Nephron (organoid): ENCODE measurements at regions not wholly inside any gene's neighbourhood (a gene's known extent, or its start where the extent isn't known, plus 50 kb on each side); places are given as distances from the start of the nearest gene placed in this dataset.

Experiments
- H3K27ac Mint-ChIP-seq, 3 experiments: 2 replicates each; pipeline ENCODE4 v1.8.0; 2020; ENCODE audit warnings: mixed read lengths in 3 of 3, mild to moderate bottlenecking in 2 of 3, moderate library complexity in 1 of 3
- H3K27me3 Mint-ChIP-seq: 2 replicates; pipeline ENCODE4 v1.8.0; 2021; ENCODE audit warnings: low read depth, mild to moderate bottlenecking, moderate library complexity, mixed read lengths
- H3K36me3 Mint-ChIP-seq: 2 replicates; pipeline ENCODE4 v1.8.0; 2020; ENCODE audit warnings: low read depth, mixed read lengths
- H3K4me1 Mint-ChIP-seq: 2 replicates; pipeline ENCODE4 v1.8.0; 2020; ENCODE audit warnings: mixed read lengths
- H3K4me3 Mint-ChIP-seq, 3 experiments: 2 replicates each; pipeline ENCODE4 v1.8.0; 2020; ENCODE audit warnings: mild to moderate bottlenecking in 3 of 3, mixed read lengths in 3 of 3, moderate library complexity in 2 of 3
- H3K9me3 Mint-ChIP-seq: 2 replicates; pipeline ENCODE4 v1.8.0; 2020; ENCODE audit warnings: mixed read lengths
- TF ChIP-seq, protein P1 (sequence below), 3 experiments: fragments of 200-600 bp; sonication (generic); IDR thresholded peaks; one replicate each; pipeline ENCODE4 v1.5.0; 2021; ENCODE audit warnings: antibody characterized with exemption in 3 of 3; ENCODE audit not compliant: unreplicated experiment in 3 of 3

DNA sequence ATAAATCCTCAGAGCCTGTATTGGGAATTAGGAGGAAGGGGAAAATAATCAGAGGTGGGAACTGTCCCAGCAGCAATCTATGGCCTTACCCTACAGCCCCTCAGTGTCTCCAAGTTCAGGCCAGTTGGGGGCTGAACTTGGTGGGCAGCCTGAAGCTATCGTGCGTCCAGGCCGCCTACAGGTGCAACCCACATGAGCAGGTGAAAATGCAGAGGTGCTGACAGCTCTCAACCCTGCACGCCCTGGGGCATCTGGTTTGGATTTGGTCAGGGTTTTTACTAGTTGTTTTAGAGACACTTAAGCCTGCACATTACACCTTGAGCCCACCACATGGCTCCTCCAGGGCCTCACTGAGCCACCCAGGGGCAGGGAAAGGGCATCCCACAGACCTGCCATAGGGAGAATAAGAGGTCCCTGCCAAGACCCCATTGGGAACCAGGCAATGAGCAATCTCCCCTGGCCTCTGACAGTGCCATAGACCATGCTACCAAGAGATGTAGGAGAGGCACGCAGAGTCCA, 209.5 kb downstream of the FOXD2 start:
- Mint-ChIP-seq H3K36me3 (no peaks in the 10 kb centered on the region), H3K9me3 (no peaks in the 10 kb centered on the region), H3K4me1 (peaks cover 61% of the 10 kb centered on the region), H3K27me3 (peaks cover 44% of the 10 kb centered on the region), H3K27ac (peak overlapping the region in 1 of 3 experiments; percentile 37), H3K4me3 (no peak overlapping the region)
- TF ChIP-seq, protein P1, sequence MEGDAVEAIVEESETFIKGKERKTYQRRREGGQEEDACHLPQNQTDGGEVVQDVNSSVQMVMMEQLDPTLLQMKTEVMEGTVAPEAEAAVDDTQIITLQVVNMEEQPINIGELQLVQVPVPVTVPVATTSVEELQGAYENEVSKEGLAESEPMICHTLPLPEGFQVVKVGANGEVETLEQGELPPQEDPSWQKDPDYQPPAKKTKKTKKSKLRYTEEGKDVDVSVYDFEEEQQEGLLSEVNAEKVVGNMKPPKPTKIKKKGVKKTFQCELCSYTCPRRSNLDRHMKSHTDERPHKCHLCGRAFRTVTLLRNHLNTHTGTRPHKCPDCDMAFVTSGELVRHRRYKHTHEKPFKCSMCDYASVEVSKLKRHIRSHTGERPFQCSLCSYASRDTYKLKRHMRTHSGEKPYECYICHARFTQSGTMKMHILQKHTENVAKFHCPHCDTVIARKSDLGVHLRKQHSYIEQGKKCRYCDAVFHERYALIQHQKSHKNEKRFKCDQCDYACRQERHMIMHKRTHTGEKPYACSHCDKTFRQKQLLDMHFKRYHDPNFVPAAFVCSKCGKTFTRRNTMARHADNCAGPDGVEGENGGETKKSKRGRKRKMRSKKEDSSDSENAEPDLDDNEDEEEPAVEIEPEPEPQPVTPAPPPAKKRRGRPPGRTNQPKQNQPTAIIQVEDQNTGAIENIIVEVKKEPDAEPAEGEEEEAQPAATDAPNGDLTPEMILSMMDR (IDR thresholded peaks at IDR 0.05; ENCODE audit: unreplicated experiment in 3 of 3) = no peak

DNA sequence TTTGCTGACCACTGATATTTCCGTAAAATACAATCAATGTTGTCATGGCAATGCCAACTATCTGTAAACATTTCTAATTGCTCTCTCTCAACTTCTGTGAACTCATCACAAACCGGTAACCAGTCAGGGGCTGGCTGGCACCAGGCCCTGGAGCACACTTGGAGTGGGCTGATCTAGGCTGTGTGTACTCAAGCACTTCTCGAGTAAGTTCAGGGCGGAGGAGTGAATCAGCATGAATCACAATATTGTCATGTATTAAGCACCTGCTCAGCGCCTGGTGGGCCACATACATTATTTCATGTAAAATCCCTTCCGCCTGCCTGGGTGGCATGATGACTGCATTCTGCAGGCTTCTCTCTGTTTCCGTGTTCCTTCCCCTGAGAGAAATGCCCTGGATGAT, 212.4 kb downstream of the FOXD2 start:
- H3K4me1 Mint-ChIP-seq = peaks cover 46% of the 10 kb centered on the region
- H3K27me3 Mint-ChIP-seq = peaks cover 39% of the 10 kb centered on the region
- TF ChIP-seq, protein P1 (IDR thresholded peaks at IDR 0.05; ENCODE audit: unreplicated experiment in 3 of 3) = no peak
- H3K36me3 Mint-ChIP-seq = no peaks in the 10 kb centered on the region
- peak overlapping the region; percentile 69 to 93 (median 91) for H3K27ac Mint-ChIP-seq
- H3K9me3 Mint-ChIP-seq = no peaks in the 10 kb centered on the region
- peak overlapping the region in 1 of 3 experiments; percentile 35 for H3K4me3 Mint-ChIP-seq

DNA sequence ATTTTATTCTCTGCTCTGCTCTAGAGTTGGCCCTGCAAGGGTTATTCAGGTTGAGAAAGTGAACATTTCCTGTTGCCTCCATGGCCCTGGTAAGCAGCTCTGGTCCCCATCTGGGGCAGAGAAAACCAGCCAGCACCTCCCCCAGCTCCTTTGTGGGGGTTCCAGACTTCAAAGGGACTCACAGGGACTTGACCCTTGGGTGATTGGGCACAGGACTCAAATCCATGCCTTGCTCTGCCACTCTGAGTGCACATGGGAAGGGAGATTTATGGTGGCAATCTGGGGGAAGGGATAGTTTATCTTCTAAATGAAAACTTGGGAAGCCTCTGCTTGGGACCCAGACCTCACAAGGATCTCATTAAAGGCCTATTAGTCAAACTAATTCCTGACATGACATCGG, 212.8 kb downstream of the FOXD2 start:
- Mint-ChIP-seq H3K4me3 (no peak overlapping the region), H3K36me3 (no peaks in the 10 kb centered on the region), H3K4me1 (peaks cover 42% of the 10 kb centered on the region), H3K27ac (peak overlapping the region; percentile 69 to 93 (median 91)), H3K9me3 (no peaks in the 10 kb centered on the region), H3K27me3 (peaks cover 36% of the 10 kb centered on the region)
- TF ChIP-seq, protein P1 (IDR thresholded peaks at IDR 0.05; ENCODE audit: unreplicated experiment in 3 of 3) = no peak

DNA sequence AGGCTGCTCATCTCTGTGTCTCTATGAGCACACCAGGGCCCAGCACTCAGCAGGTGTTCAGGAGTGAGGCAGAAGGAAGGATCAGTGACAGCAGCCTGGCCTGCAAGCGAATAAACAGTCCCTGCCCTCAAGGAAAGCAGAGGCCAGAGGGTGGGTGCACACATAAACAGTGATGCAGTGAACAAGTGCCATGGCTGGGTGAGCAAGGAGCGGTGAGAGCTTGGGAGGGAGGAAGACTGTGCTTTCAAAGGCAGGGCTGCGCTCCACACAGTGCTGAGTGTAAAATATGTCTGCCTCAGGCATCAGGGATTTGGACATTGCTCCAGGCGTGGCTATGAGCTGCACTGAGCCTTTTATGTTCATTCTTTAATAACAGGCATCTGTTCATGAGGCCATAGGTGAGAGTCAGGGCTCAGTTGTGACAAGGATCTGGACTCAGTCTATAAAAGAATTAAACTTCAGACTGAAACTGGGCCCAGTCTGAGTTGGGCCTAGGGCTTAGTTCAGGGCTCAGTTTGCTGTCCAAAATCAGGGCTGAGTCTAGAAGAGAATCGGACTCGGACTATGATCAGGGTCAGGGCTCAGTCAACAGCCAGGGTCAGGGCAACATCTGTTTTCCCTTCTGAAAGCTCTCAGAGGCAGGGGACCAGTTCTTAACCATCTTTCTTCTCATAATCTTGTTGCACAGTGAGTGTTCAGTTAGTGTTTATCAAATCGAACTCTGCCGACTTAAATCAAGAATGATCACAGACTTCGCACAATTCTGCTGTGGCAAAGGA, 213.7 kb downstream of the FOXD2 start:
- peaks cover 35% of the 10 kb centered on the region for H3K27me3 Mint-ChIP-seq
- no peak overlapping the region for H3K4me3 Mint-ChIP-seq
- peak overlapping the region; percentile 69 to 93 (median 91) for H3K27ac Mint-ChIP-seq
- H3K36me3 Mint-ChIP-seq = no peaks in the 10 kb centered on the region
- peaks cover 43% of the 10 kb centered on the region for H3K4me1 Mint-ChIP-seq
- no peaks in the 10 kb centered on the region for H3K9me3 Mint-ChIP-seq
- TF ChIP-seq, protein P1 (IDR thresholded peaks at IDR 0.05; ENCODE audit: unreplicated experiment in 3 of 3) = no peak

DNA sequence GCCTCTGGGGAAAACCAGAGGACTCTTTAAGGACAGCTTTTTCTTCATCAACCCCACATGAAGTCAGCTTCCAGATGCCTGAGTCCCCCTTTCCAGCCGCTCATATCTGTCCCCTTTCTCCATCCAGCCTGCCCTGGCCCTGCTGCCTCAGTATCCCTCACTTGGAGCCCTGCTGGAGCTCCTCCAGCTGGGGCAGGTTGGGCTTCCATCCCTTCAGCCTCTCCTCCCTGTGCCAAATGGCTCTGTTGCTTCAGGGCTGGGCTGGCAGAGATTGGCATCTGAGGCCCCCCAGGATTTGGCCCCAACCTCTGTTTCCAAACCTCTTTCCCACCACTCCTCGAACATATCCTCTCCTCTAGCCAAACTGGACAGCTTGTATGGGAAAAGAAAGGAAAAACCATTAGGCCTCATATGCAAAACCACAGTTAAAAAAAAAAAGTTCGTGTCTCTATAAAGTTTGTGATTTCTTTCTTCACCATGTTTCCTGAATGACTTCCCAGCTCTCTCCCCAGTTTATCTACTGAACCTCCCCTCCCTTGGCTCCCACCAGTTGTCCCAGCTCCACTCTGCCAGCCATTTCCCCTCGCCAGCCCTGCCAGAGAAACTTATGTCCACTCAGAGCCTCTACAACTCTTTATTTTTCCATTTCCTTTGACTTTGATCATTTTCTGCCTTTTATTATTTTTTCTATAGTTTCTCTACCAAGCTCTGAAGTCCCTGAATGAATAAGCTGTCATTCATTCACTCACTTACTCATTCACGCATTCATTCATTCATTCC, 217.9 kb downstream of the FOXD2 start:
- Mint-ChIP-seq H3K9me3 (no peaks in the 10 kb centered on the region), H3K4me3 (no peak overlapping the region), H3K27ac (peak overlapping the region in 2 of 3 experiments; percentile 5 to 80), H3K27me3 (peaks cover 18% of the 10 kb centered on the region), H3K36me3 (no peaks in the 10 kb centered on the region), H3K4me1 (peaks cover 52% of the 10 kb centered on the region)
- TF ChIP-seq, protein P1 (IDR thresholded peaks at IDR 0.05; ENCODE audit: unreplicated experiment in 3 of 3) = no peak
